GM21526 (cell line): ENCODE measurements at regions not wholly inside any gene's neighbourhood (a gene's known extent, or its start where the extent isn't known, plus 50 kb on each side); places are given as distances from the start of the nearest gene placed in this dataset.
"Not testable (repeated sequence)": the region's sequence is repeated elsewhere in the genome, so short reads cannot be mapped to it uniquely, and the experiment has no call there.

Experiments
- ATAC-seq: cut with Tn5 transposase; IDR thresholded peaks from one replicate; pipeline ENCODE4 v1.9.1; 2021; ENCODE audit warnings: moderate library complexity; ENCODE audit not compliant: unreplicated experiment, low FRiP score

- not testable (repeated sequence) for ATAC-seq
These were observed 61.3 kb downstream of the SYF2 start for GRCh38 chr1:25171013-25171412.

- no peak for ATAC-seq
These were observed 61.9 kb downstream of the SYF2 start for GRCh38 chr1:25170439-25170838.

- ATAC-seq, result no peak
These were observed 62.7 kb downstream of the SYF2 start for GRCh38 chr1:25169610-25170009.

- no peak for ATAC-seq
These were observed 63.1 kb downstream of the SYF2 start for GRCh38 chr1:25169168-25169567.

- ATAC-seq, result no peak
These were observed 63.9 kb downstream of the SYF2 start for GRCh38 chr1:25168193-25169071.

GRCh38 chr1:25167269-25168192 lies 64.8 kb downstream of the SYF2 start:
- ATAC-seq, result no peak

GRCh38 chr1:25166847-25167246 lies 65.5 kb downstream of the SYF2 start:
- ATAC-seq, result no peak

- ATAC-seq, result no peak
These were observed 68.3 kb downstream of the SYF2 start for GRCh38 chr1:25163986-25164385.

GRCh38 chr1:25161981-25162380 lies 70.3 kb downstream of the SYF2 start:
- ATAC-seq, result no peak

- ATAC-seq, result no peak
These were observed 74.5 kb downstream of the SYF2 start for GRCh38 chr1:25157846-25158245.

GRCh38 chr1:25150985-25151495 lies 81.3 kb downstream of the SYF2 start:
- no peak for ATAC-seq

GRCh38 chr1:25148673-25149300 lies 83.5 kb downstream of the SYF2 start:
- ATAC-seq, result no peak

- ATAC-seq, result no peak
These were observed 85.8 kb downstream of the SYF2 start for GRCh38 chr1:25146451-25146855.

- ATAC-seq, result no peak
These were observed 86.4 kb downstream of the SYF2 start for GRCh38 chr1:25145775-25146393.

GRCh38 chr1:25140073-25140797 lies 92.1 kb downstream of the SYF2 start:
- peak; percentile 55 for ATAC-seq

- no peak for ATAC-seq
These were observed 94.5 kb downstream of the SYF2 start for GRCh38 chr1:25137521-25138395.

- no peak for ATAC-seq
These were observed 95.2 kb downstream of the SYF2 start for GRCh38 chr1:25137106-25137505.

GRCh38 chr1:25135909-25136308 lies 96.4 kb downstream of the SYF2 start:
- no peak for ATAC-seq
